BE2C (cell line): ENCODE measurements at regions not wholly inside any gene's neighbourhood (a gene's known extent, or its start where the extent isn't known, plus 50 kb on each side); places are given as distances from the start of the nearest gene placed in this dataset.
A peak's percentile ranks its signal among the peaks of the same experiment; 100 is the strongest.

ENCODE experiments used
- DNase-seq: peaks from one replicate; pipeline ENCODE4 v3.0.0-alpha.2; 2020
- H3K27me3 ChIP-seq: fragments of 250-450 bp; sonication (Bioruptor Pico); 2 replicates; pipeline ENCODE4 v1.5.1; 2020; ENCODE audit warnings: mild to moderate bottlenecking
- H3K36me3 ChIP-seq: fragments of 250-450 bp; sonication (Bioruptor Pico); 2 replicates; pipeline ENCODE4 v1.5.1; 2020; ENCODE audit warnings: mild to moderate bottlenecking
- H3K4me1 ChIP-seq: fragments of 250-450 bp; sonication (Bioruptor Pico); 2 replicates; pipeline ENCODE4 v1.5.1; 2020
- H3K4me3 ChIP-seq: 2 replicates; pipeline ENCODE4 v1.5.1; 2011; ENCODE audit warnings: low read depth, low read length
- H3K9me3 ChIP-seq: fragments of 250-450 bp; sonication (Bioruptor Pico); 2 replicates; pipeline ENCODE4 v1.5.1; 2020
- TF ChIP-seq, protein P1 (sequence below): IDR thresholded peaks from 2 replicates; pipeline ENCODE4 v1.5.1; 2012; ENCODE audit warnings: mild to moderate bottlenecking, low read depth, low read length

DNA sequence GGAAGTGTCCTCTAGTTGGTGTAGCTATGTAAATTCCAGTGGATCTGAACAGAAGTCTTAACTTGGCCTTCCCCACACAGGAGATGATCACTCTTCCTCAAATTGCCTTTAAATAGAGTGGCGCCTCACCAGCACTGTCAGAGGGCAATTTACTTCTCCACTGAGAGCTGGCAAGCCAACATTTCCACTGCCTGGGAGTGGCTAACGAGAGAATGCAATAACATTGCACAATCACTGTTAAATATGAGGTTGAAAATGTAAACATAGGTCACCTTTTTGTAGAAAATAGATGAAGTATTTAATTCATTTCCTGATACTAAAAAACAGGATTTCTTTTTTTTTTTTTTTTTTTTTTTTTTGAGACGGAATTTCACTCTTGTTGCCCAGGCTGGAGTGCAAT is 55.4 kb upstream of the UBL3 start:
- Histone ChIP-seq H3K27me3 (no peaks in the 10 kb centered on the region; the same call in 1 of the 2 replicates), H3K4me3 (no peak overlapping the region), H3K36me3 (no peaks in the 10 kb centered on the region), H3K9me3 (no peaks in the 10 kb centered on the region), H3K4me1 (peaks cover 4% of the 10 kb centered on the region)
- TF ChIP-seq, protein P1, sequence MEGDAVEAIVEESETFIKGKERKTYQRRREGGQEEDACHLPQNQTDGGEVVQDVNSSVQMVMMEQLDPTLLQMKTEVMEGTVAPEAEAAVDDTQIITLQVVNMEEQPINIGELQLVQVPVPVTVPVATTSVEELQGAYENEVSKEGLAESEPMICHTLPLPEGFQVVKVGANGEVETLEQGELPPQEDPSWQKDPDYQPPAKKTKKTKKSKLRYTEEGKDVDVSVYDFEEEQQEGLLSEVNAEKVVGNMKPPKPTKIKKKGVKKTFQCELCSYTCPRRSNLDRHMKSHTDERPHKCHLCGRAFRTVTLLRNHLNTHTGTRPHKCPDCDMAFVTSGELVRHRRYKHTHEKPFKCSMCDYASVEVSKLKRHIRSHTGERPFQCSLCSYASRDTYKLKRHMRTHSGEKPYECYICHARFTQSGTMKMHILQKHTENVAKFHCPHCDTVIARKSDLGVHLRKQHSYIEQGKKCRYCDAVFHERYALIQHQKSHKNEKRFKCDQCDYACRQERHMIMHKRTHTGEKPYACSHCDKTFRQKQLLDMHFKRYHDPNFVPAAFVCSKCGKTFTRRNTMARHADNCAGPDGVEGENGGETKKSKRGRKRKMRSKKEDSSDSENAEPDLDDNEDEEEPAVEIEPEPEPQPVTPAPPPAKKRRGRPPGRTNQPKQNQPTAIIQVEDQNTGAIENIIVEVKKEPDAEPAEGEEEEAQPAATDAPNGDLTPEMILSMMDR, result no peak
- no peak for DNase-seq

DNA sequence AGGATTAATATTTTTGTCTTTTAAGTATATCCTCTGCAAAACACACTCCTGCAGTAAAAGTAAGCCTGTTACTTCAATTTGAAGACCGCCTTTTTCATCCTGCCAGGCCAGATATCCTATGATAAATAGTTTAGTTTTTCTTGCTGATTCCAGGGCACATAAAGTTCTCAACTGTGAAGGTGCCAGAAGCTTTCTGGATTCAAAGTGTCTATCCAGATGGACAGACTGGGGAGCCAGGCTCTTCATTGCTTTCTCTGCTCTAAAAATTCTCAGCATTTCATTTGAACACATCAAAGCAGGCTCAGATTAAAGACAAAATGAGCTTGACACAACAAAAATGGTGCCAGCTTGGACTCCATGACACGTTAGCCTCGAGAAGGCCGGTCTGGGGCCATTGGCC is 53.6 kb upstream of the UBL3 start:
- Histone ChIP-seq H3K36me3 (no peaks in the 10 kb centered on the region), H3K4me3 (no peak overlapping the region), H3K9me3 (no peaks in the 10 kb centered on the region), H3K4me1 (peaks cover 4% of the 10 kb centered on the region), H3K27me3 (no peaks in the 10 kb centered on the region; the same call in 1 of the 2 replicates)
- no peak for DNase-seq
- TF ChIP-seq, protein P1, result no peak

DNA sequence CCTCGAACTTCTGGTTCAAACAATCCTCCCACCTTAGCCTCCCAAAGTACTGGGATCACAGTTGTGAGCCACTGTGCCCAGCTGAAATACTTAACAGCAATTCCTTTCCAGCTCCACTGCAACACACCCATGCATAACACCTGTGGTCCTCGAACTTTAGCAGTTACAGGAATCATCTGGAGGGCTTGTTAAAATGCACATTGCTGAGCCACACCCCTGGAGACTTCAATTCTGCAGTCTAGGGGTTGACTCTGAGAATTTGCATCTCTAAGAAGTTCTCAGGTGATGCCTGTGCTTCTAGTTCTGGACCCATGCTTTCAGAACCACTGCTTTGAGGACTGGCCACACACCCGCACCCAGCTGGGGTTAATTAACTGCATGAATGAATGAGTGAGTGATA is 53.1 kb upstream of the UBL3 start:
- Histone ChIP-seq H3K9me3 (no peaks in the 10 kb centered on the region), H3K36me3 (no peaks in the 10 kb centered on the region), H3K4me1 (peaks cover 4% of the 10 kb centered on the region), H3K27me3 (no peaks in the 10 kb centered on the region; the same call in 1 of the 2 replicates), H3K4me3 (no peak overlapping the region)
- no peak for DNase-seq
- TF ChIP-seq, protein P1, result no peak

DNA sequence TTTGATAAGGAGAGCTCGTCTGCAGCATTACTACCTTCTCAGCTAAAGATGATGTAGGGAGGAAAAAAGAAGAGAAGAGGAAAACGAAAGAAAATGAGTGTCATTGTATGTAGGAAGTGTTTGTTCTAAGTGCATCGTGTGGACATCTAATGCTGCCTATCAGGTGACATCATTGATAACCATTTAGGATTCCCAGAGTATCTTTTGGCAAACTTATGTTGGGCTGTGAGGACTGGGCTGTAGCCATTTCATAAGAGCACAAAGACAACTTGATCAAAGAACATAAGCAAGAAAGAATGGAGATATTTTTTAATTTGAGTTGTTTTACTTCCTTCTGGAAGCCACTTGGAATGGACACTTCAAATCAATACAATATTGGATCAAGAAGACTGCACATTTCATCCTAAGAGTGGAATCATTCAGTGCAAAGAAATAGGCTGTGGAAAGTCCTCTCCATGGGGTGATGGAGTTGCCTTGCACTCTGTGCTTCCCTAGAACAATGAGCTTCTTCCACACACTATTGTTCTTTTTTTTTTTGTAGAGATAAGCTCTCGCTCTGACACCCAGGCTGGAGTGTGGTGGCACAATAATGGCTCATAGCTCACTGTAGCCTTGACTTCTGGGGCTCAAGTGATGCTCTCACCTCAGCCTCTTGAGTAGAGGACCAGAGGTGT is 52.4 kb upstream of the UBL3 start:
- Histone ChIP-seq H3K27me3 (no peaks in the 10 kb centered on the region; the same call in 1 of the 2 replicates), H3K4me1 (peaks cover 4% of the 10 kb centered on the region), H3K4me3 (no peak overlapping the region), H3K9me3 (no peaks in the 10 kb centered on the region), H3K36me3 (no peaks in the 10 kb centered on the region)
- no peak for DNase-seq
- TF ChIP-seq, protein P1, result no peak

DNA sequence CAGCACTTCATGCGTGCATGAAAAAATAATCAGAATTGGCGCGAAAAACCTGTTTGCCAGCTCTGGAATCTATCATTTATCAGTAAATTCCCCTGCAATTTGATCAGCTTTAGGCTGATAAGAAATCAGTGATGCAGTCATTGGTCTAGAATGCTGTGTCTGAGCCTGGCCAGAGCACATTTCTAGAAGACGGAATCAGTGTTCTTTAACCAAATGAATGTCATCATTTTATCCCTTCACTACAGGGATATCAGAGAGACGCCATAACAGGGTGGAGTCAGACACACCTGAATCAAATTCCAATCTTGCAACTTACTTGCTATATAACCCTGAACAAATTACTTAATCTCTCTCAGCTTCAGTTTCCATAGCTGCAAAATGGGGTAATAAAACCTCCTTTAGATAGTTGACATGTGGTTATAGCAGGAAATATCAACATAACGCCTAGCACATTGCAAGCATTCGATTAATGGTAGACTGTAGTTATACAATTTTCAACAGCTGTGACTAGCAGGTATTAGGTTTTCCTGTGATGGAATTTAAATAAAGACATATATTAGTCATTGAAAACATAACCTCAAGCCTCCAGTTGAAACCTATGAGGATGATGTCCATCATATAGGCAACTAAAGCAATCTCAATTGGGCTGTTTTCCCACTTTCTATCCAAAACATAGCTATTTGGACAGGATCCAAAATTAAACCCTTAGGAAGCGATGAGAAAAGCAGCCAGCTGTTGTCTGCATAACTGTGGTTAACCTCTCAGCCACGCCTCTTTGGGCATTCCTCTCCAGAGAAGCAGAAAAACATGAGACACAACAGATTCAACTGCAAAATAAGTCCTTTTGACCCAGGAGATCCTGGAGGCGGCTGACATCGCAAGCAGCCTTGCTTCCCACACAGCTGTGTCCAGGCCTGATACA is 51.6 kb upstream of the UBL3 start:
- Histone ChIP-seq H3K36me3 (no peaks in the 10 kb centered on the region), H3K4me1 (peaks cover 7% of the 10 kb centered on the region), H3K27me3 (no peaks in the 10 kb centered on the region; the same call in 1 of the 2 replicates), H3K9me3 (no peaks in the 10 kb centered on the region), H3K4me3 (no peak overlapping the region)
- TF ChIP-seq, protein P1, result no peak
- peak; percentile 32 for DNase-seq
